GM12878 (cell line): ENCODE measurements at regions not wholly inside any gene's neighbourhood (a gene's known extent, or its start where the extent isn't known, plus 50 kb on each side); places are given as distances from the start of the nearest gene placed in this dataset.

Experiments
- NR2C2 ChIP-seq: IDR thresholded peaks from 2 replicates; pipeline ENCODE4 v1.6.1; 2011; ENCODE audit warnings: borderline replicate concordance, low read depth; ENCODE audit not compliant: control insufficient read depth, insufficient read length
- PAX5 ChIP-seq: IDR thresholded peaks from 2 replicates; pipeline ENCODE4 v1.6.1; 2011; ENCODE audit warnings: low read depth, low read length, borderline replicate concordance
- REST ChIP-seq: IDR thresholded peaks from 2 replicates; pipeline ENCODE4 v1.6.1; 2012; ENCODE audit warnings: mild to moderate bottlenecking, low read depth, low read length
- TAF1 ChIP-seq: IDR thresholded peaks from 2 replicates; pipeline ENCODE4 v1.6.1; 2011; ENCODE audit warnings: mild to moderate bottlenecking, low read depth, low read length, borderline replicate concordance
- ZBTB11 ChIP-seq: fragments of 450-650 bp; formaldehyde crosslinking; IDR thresholded peaks from 2 replicates; pipeline ENCODE4 v1.5.0; 2022; ENCODE audit warnings: mild to moderate bottlenecking, missing genetic modification characterization

- TF ChIP-seq REST (no peak), PAX5 (no peak), ZBTB11 (CRISPR knock-in tag) (no peak), TAF1 (no peak), NR2C2 (no peak)
- TF ChIP-seq, all 136 proteins: peak for 0
These were observed 104.9 kb downstream of the CHIC2 start (continued) for GRCh38 chr4:53959343-53960120.
